GF-D8 (cell line): ENCODE measurements at regions not wholly inside any gene's neighbourhood (a gene's known extent, or its start where the extent isn't known, plus 50 kb on each side); places are given as distances from the start of the nearest gene placed in this dataset.

Experiments used
- DNase-seq: peaks from one replicate; lab custom pipeline; 2025; lab: John Stamatoyannopoulos, UW

- no peak for DNase-seq
These were observed 659.2 kb upstream of the PLXNA2 start for GRCh38 chr1:208903251-208903905.

GRCh38 chr1:208907790-208908189 lies 663.6 kb upstream of the PLXNA2 start:
- no peak for DNase-seq

GRCh38 chr1:208909011-208909984 lies 665.1 kb upstream of the PLXNA2 start:
- DNase-seq = no peak

- no peak for DNase-seq
These were observed 666.0 kb upstream of the PLXNA2 start for GRCh38 chr1:208910161-208910560.

- DNase-seq = no peak
These were observed 666.2 kb upstream of the CAMK1G start for GRCh38 chr1:208917281-208917680.

GRCh38 chr1:208917723-208918122 lies 665.8 kb upstream of the CAMK1G start:
- DNase-seq = no peak

- DNase-seq = no peak
These were observed 665.4 kb upstream of the CAMK1G start for GRCh38 chr1:208918160-208918559.

- DNase-seq = no peak
These were observed 664.1 kb upstream of the CAMK1G start for GRCh38 chr1:208919371-208919770.

GRCh38 chr1:208921259-208921658 lies 662.3 kb upstream of the CAMK1G start:
- no peak for DNase-seq

GRCh38 chr1:208923456-208923855 lies 660.1 kb upstream of the CAMK1G start:
- DNase-seq = no peak

GRCh38 chr1:208923946-208924720 lies 659.4 kb upstream of the CAMK1G start:
- DNase-seq = no peak

- no peak for DNase-seq
These were observed 658.6 kb upstream of the CAMK1G start for GRCh38 chr1:208924928-208925327.

- DNase-seq = no peak
These were observed 655.0 kb upstream of the CAMK1G start for GRCh38 chr1:208928349-208929010.

GRCh38 chr1:208929575-208929974 lies 653.9 kb upstream of the CAMK1G start:
- DNase-seq = no peak

GRCh38 chr1:208931936-208932335 lies 651.6 kb upstream of the CAMK1G start:
- no peak for DNase-seq

GRCh38 chr1:208933984-208934525 lies 649.5 kb upstream of the CAMK1G start:
- DNase-seq = no peak

- DNase-seq = no peak
These were observed 648.6 kb upstream of the CAMK1G start for GRCh38 chr1:208934933-208935332.

GRCh38 chr1:208935517-208936187 lies 647.9 kb upstream of the CAMK1G start:
- no peak for DNase-seq

- no peak for DNase-seq
These were observed 643.9 kb upstream of the CAMK1G start for GRCh38 chr1:208939537-208940085.

- no peak for DNase-seq
These were observed 641.0 kb upstream of the CAMK1G start for GRCh38 chr1:208942394-208943130.
